GM21526 (cell line): ENCODE measurements at regions not wholly inside any gene's neighbourhood (a gene's known extent, or its start where the extent isn't known, plus 50 kb on each side); places are given as distances from the start of the nearest gene placed in this dataset.

Experiments
- ATAC-seq: cut with Tn5 transposase; IDR thresholded peaks from one replicate; pipeline ENCODE4 v1.9.1; 2021; ENCODE audit warnings: moderate library complexity; ENCODE audit not compliant: unreplicated experiment, low FRiP score

DNA sequence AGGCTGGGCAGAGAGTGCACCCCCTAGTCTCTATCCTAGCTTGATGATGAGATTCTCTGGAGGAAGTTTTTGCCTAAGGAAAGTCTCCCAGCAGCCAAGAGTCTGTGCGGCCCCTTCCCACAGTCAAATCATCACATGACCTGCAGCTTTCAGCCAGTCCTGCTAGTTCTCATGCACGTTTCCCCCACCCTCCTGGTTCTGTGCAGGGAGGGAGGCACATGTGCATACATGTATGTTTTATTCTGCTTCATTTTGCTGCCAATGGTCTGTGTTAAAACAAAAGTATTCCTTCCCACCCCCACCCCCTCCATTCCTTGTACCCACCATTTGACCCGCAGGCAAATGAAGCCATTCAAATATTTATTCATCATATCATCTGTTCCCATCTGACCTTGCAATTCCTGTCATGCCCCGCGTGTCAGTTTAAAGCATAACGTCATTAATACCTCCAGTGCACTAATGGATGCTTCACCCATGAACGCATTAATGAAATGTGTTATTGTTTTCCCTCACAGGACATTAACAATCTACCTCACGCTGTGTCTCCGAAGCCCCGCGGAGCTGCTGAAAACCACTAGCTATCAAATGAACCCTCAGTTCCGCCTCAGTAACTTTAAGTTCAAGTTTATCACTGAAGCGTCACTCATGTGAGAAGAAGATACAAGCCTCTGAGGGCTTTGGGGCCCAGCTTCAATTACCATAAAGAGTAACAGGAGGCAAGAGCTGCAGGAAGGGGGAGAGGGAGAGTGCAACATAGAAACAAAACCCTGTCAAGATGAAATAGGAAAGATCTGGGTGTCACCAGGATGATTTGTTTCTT lies 139.6 kb downstream of the RASEF start:
- no peak for ATAC-seq

DNA sequence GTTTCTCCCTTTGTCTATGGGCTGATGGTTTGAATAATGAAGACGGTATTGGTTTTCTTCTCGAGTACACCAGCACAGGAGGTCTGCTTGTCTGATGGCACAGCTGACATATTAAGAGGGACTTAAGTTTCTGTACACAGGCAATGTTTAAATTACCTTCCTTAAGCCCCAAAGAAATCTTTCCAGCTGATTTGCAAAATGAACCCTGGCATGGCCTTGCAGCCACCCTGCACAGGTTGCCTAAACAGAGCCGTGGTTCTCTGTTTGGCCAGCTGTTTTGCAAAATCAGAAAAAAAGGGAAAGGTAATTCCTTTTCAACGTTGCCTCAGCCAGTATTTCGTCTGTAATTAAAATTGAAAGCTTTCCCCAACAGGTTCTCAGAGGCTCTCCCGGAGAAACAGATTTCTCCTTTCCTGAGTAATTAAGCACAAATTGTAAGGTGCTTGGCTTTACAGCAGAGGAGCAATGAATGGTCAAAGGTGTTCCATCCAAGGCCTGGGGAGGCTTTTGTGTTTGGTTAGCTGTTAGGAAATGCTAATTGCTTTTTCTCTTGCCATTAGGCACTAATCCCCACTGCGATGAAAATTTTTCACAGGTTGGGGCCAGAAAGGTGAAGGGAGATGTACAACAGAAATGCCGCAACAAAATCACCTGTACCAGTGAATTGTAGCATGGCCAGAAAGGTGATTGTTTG lies 138.9 kb downstream of the RASEF start:
- ATAC-seq, result no peak
